Aorta (tissue), 5 donors: ENCODE measurements at regions not wholly inside any gene's neighbourhood (a gene's known extent, or its start where the extent isn't known, plus 50 kb on each side); places are given as distances from the start of the nearest gene placed in this dataset.
"Not testable (repeated sequence)": the region's sequence is repeated elsewhere in the genome, so short reads cannot be mapped to it uniquely, and the experiment has no call there.

Experiments
- ATAC-seq: fragments of 200-7000 bp; cut with Tn5 transposase; one replicate; pipeline ENCODE4 v1.9.1; 2022; ENCODE audit warnings: moderate library complexity; ENCODE audit not compliant: low FRiP score
- DNase-seq, 2 donors: peaks; one replicate each; pipeline ENCODE4 v3.0.0-alpha.2; 2020
- H3K27ac ChIP-seq, 2 donors: one replicate each; pipeline ENCODE4 v1.5.1; 2013; ENCODE audit warnings: low read length in 2 of 2, mild to moderate bottlenecking in 2 of 2, moderate library complexity in 2 of 2, control low read depth in 1 of 2, inconsistent platforms in 1 of 2, low read depth in 1 of 2
- H3K27me3 ChIP-seq, 2 donors: one replicate each; pipeline ENCODE4 v1.6.1; 2013; ENCODE audit warnings: control low read depth in 1 of 2, low read length in 1 of 2, mild to moderate bottlenecking in 1 of 2, moderate library complexity in 1 of 2; ENCODE audit not compliant: insufficient read depth in 2 of 2, control insufficient read depth in 1 of 2
- H3K36me3 ChIP-seq, 2 donors: one replicate each; pipeline ENCODE4 v1.6.1; 2013; ENCODE audit warnings: control low read depth in 1 of 2, low read length in 1 of 2, mild to moderate bottlenecking in 1 of 2; ENCODE audit not compliant: insufficient read depth in 2 of 2, control insufficient read depth in 1 of 2
- H3K4me1 ChIP-seq, 2 donors: one replicate each; pipeline ENCODE4 v1.6.1; 2013; ENCODE audit warnings: low read length in 2 of 2, control low read depth in 1 of 2, mild to moderate bottlenecking in 1 of 2, moderate library complexity in 1 of 2; ENCODE audit not compliant: insufficient read depth in 2 of 2, control insufficient read depth in 1 of 2
- H3K4me3 ChIP-seq, 2 donors: one replicate each; pipeline ENCODE4 v1.5.1; 2013; ENCODE audit warnings: low read length in 2 of 2, control low read depth in 1 of 2, mild to moderate bottlenecking in 1 of 2
- H3K9me3 ChIP-seq: one replicate; pipeline ENCODE4 v1.6.1; 2013; ENCODE audit warnings: mild to moderate bottlenecking, low read length; ENCODE audit not compliant: control insufficient read depth
- WGBS, 2 donors: extraction: QIAGEN DNeasy Blood & Tissue Kit; methylation state at CpG; one replicate each; pipeline ENCODE4 v1.1.7; 2013; 5-methylcytosine and 5-hydroxymethylcytosine counted together
- intact Hi-C, 2 donors: fragments of 100-400 bp; cut with DNase I; formaldehyde crosslinking; loops; one replicate each; pipeline versions ENCODE4 v1.14.2 to v1.15.0; 2022
- donor health status: healthy with polysubstance abuse.
- donor health status: Bipolar disorder and iron deficiency.
- donor health status: DM: no; HTN: no; CAD: no.
- donor health status: DM: no; HTN: no; CAD: no.
- donor health status: DM: yes; HTN: yes; CAD: no.

- H3K4me1 ChIP-seq, H3K36me3 ChIP-seq, H3K27ac ChIP-seq, H3K27me3 ChIP-seq, DNase-seq, ATAC-seq, intact Hi-C loops, H3K9me3 ChIP-seq, H3K4me3 ChIP-seq: not testable (repeated sequence)
- 93 to 94% methylated on average over 1 of the region's 1 CpG for WGBS, 2 donors
These were observed 62.4 kb upstream of the GZMB start for GRCh38 chr14:24696280-24696920.

GRCh38 chr14:24695265-24696241 is 61.6 kb upstream of the GZMB start:
- Histone ChIP-seq H3K36me3 (no peaks in the 10 kb centered on the region), H3K9me3 (peaks cover 1% of the 10 kb centered on the region), H3K4me1 (no peaks in the 10 kb centered on the region), H3K4me3 (no peak overlapping the region), H3K27me3 (no peaks in the 10 kb centered on the region), H3K27ac (no peak overlapping the region)
- 45 to 46% methylated on average over 8 of the region's 8 CpGs for WGBS, 2 donors
- intact Hi-C loops: no loop called here
- DNase-seq: peak in 1 of 2 donors; percentile 51
- no peak for ATAC-seq

- no peak overlapping the region for H3K27ac ChIP-seq
- H3K4me1 ChIP-seq: no peaks in the 10 kb centered on the region
- peaks cover 2% of the 10 kb centered on the region for H3K9me3 ChIP-seq
- intact Hi-C loops: no loop called here
- no peak for ATAC-seq
- H3K4me3 ChIP-seq: no peak overlapping the region
- WGBS, 2 donors: 77 to 84% methylated on average over 3 of the region's 3 CpGs
- H3K36me3 ChIP-seq: no peaks in the 10 kb centered on the region
- no peak for DNase-seq
- no peaks in the 10 kb centered on the region for H3K27me3 ChIP-seq
These were observed 60.7 kb upstream of the GZMB start for GRCh38 chr14:24694680-24695079.

- H3K9me3 ChIP-seq: peaks cover 2% of the 10 kb centered on the region
- H3K4me3 ChIP-seq: no peak overlapping the region
- no peaks in the 10 kb centered on the region for H3K27me3 ChIP-seq
- no peaks in the 10 kb centered on the region for H3K36me3 ChIP-seq
- no peak for DNase-seq
- intact Hi-C loops: no loop called here
- H3K27ac ChIP-seq: no peak overlapping the region
- WGBS, 2 donors: 26 to 31% methylated on average over 2 of the region's 2 CpGs
- H3K4me1 ChIP-seq: no peaks in the 10 kb centered on the region
- ATAC-seq: no peak
These were observed 60.0 kb upstream of the GZMB start for GRCh38 chr14:24693983-24694382.

- no peaks in the 10 kb centered on the region for H3K4me1 ChIP-seq
- peaks cover 2% of the 10 kb centered on the region for H3K9me3 ChIP-seq
- H3K27ac ChIP-seq: no peak overlapping the region
- intact Hi-C loops: no loop called here
- no peak for ATAC-seq
- 62 to 74% methylated on average over 3 of the region's 3 CpGs for WGBS, 2 donors
- no peak overlapping the region for H3K4me3 ChIP-seq
- no peaks in the 10 kb centered on the region for H3K27me3 ChIP-seq
- H3K36me3 ChIP-seq: no peaks in the 10 kb centered on the region
- no peak for DNase-seq
These were observed 59.4 kb upstream of the GZMB start for GRCh38 chr14:24693353-24693737.

- intact Hi-C loops: no loop called here
- ATAC-seq: no peak
- WGBS, 2 donors: 61 to 65% methylated on average over 11 of the region's 11 CpGs
These were observed 58.7 kb upstream of the GZMB start for GRCh38 chr14:24692382-24693352.

GRCh38 chr14:24690492-24690891 is 56.5 kb upstream of the GZMB start:
- Histone ChIP-seq H3K4me1 (no peaks in the 10 kb centered on the region), H3K36me3 (no peaks in the 10 kb centered on the region), H3K27me3 (no peaks in the 10 kb centered on the region), H3K9me3 (peaks cover 2% of the 10 kb centered on the region), H3K4me3 (no peak overlapping the region), H3K27ac (no peak overlapping the region)
- 36 to 45% methylated on average over 4 of the region's 4 CpGs for WGBS, 2 donors
- no peak for ATAC-seq
- DNase-seq: no peak
- intact Hi-C loops: no loop called here

More at GRCh38 chr14:24692382-24693352, 58.7 kb upstream of the GZMB start:
- no peaks in the 10 kb centered on the region for H3K27me3 ChIP-seq
- no peaks in the 10 kb centered on the region for H3K4me1 ChIP-seq
- H3K36me3 ChIP-seq: no peaks in the 10 kb centered on the region
- DNase-seq: no peak
- H3K4me3 ChIP-seq: no peak overlapping the region
- peaks cover 2% of the 10 kb centered on the region for H3K9me3 ChIP-seq
- H3K27ac ChIP-seq: no peak overlapping the region

- intact Hi-C loops: no loop called here
- ATAC-seq: no peak
- H3K4me3 ChIP-seq: no peak overlapping the region
- DNase-seq: no peak
- WGBS, 2 donors: 73 to 76% methylated on average over 6 of the region's 6 CpGs
- no peaks in the 10 kb centered on the region for H3K4me1 ChIP-seq
- no peaks in the 10 kb centered on the region for H3K27me3 ChIP-seq
- H3K36me3 ChIP-seq: no peaks in the 10 kb centered on the region
- peaks cover 2% of the 10 kb centered on the region for H3K9me3 ChIP-seq
- H3K27ac ChIP-seq: no peak overlapping the region
These were observed 54.2 kb upstream of the GZMB start for GRCh38 chr14:24688030-24688658.
